ENCODE measurements at regions not wholly inside any gene's neighbourhood (a gene's known extent, or its start where the extent isn't known, plus 50 kb on each side); places are given as distances from the start of the nearest gene placed in this dataset.

GRCh38 chr13:89951341-89951740, 1396.1 kb upstream of the MIR17HG start:
- TF ChIP-seq ZNF274 (IDR thresholded peaks at IDR 0.05; ENCODE audit: low read depth, low read length) (no peak), YY1 (IDR thresholded peaks at IDR 0.05; ENCODE audit: insufficient read depth, insufficient read length) (no peak), SUZ12 (IDR thresholded peaks at IDR 0.05; ENCODE audit: extremely low read depth, insufficient read depth, insufficient read length) (no peak)
